GM23338 (cell line): ENCODE measurements at regions not wholly inside any gene's neighbourhood (a gene's known extent, or its start where the extent isn't known, plus 50 kb on each side); places are given as distances from the start of the nearest gene placed in this dataset.

Experiments used
- ATAC-seq: fragments of 200-7000 bp; cut with Tn5 transposase; 3 replicates; pipeline ENCODE4 v1.9.1; 2020
- DNase-seq: peaks from one replicate; pipeline ENCODE4 v3.0.0-alpha.2; 2015; ENCODE audit warnings: low spot score
- H2AFZ ChIP-seq: fragments of 200-600 bp; sonication (generic); 2 replicates; pipeline ENCODE4 v1.8.0; 2016; ENCODE audit warnings: antibody characterized with exemption, mild to moderate bottlenecking, moderate library complexity
- H3F3A ChIP-seq: fragments of 200-600 bp; sonication (generic); replicated peaks from 2 replicates; pipeline ENCODE4 v1.8.0; 2017; ENCODE audit warnings: antibody characterized with exemption, mixed run types, low read depth
- H3K27ac ChIP-seq: fragments of 200-600 bp; sonication (generic); 2 replicates; pipeline ENCODE4 v1.6.1; 2016; ENCODE audit warnings: low read depth
- H3K27me3 ChIP-seq: fragments of 200-600 bp; sonication (generic); 2 replicates; pipeline ENCODE4 v1.8.0; 2016; ENCODE audit warnings: mild to moderate bottlenecking, mixed run types, moderate library complexity; ENCODE audit not compliant: insufficient read depth
- H3K36me3 ChIP-seq: fragments of 200-600 bp; sonication (generic); 2 replicates; pipeline ENCODE4 v1.8.0; 2016; ENCODE audit warnings: mild to moderate bottlenecking; ENCODE audit not compliant: insufficient read depth
- H3K4me1 ChIP-seq: fragments of 200-600 bp; sonication (generic); 2 replicates; pipeline ENCODE4 v1.8.0; 2016; ENCODE audit warnings: mild to moderate bottlenecking, moderate library complexity; ENCODE audit not compliant: insufficient read depth
- H3K4me2 ChIP-seq: fragments of 200-600 bp; sonication (generic); 2 replicates; pipeline ENCODE4 v1.7.1; 2017; ENCODE audit warnings: mixed run types
- H3K4me3 ChIP-seq: fragments of 200-600 bp; sonication (generic); 2 replicates; pipeline ENCODE4 v1.6.1; 2016; ENCODE audit warnings: mixed run types
- H3K79me2 ChIP-seq: fragments of 200-600 bp; sonication (generic); replicated peaks from 2 replicates; pipeline ENCODE4 v1.8.0; 2017; ENCODE audit warnings: mild to moderate bottlenecking; ENCODE audit not compliant: insufficient read depth
- H3K9me2 ChIP-seq: fragments of 200-600 bp; sonication (generic); 2 replicates; pipeline ENCODE4 v1.8.0; 2017; ENCODE audit not compliant: insufficient read depth
- H4K20me1 ChIP-seq: fragments of 200-600 bp; sonication (generic); replicated peaks from 2 replicates; pipeline ENCODE4 v1.8.0; 2017; ENCODE audit warnings: mild to moderate bottlenecking; ENCODE audit not compliant: insufficient read depth
- H3K27ac Mint-ChIP-seq: 2 replicates; pipeline ENCODE4 v1.8.0; 2020; ENCODE audit warnings: inconsistent platforms, mild to moderate bottlenecking, moderate library complexity, mixed read lengths
- H3K27me3 Mint-ChIP-seq: 3 replicates; pipeline ENCODE4 v1.8.0; 2022; ENCODE audit warnings: low read depth, mild to moderate bottlenecking, moderate library complexity, mixed read lengths, inconsistent platforms; ENCODE audit not compliant: insufficient read depth, poor library complexity
- H3K36me3 Mint-ChIP-seq: 3 replicates; pipeline ENCODE4 v1.8.0; 2021; ENCODE audit warnings: low read depth, mild to moderate bottlenecking, inconsistent platforms, moderate library complexity, mixed read lengths
- H3K4me1 Mint-ChIP-seq: 3 replicates; pipeline ENCODE4 v1.8.0; 2020; ENCODE audit warnings: mild to moderate bottlenecking, inconsistent platforms, mixed read lengths
- H3K4me3 Mint-ChIP-seq: 3 replicates; pipeline ENCODE4 v1.8.0; 2021; ENCODE audit warnings: moderate library complexity, mild to moderate bottlenecking, inconsistent platforms, mixed read lengths
- H3K9me3 Mint-ChIP-seq: 3 replicates; pipeline ENCODE4 v1.8.0; 2020; ENCODE audit warnings: moderate library complexity, mild to moderate bottlenecking, inconsistent platforms, mixed read lengths
- CREB1 ChIP-seq: fragments of 250-450 bp; sonication (Bioruptor Pico); IDR thresholded peaks from 2 replicates; pipeline ENCODE4 v1.5.0; 2020; ENCODE audit warnings: low read depth, mild to moderate bottlenecking, moderate library complexity
- CTCF ChIP-seq, 2 experiments: fragments of 200-600 bp in 1 of 2; sonication (generic) in 1 of 2; conservative IDR thresholded peaks; 2 replicates each; pipeline versions ENCODE4 v1.5.1 to v1.6.1; 2016 to 2017; ENCODE audit warnings: antibody characterized with exemption in 2 of 2, low read depth in 2 of 2, mild to moderate bottlenecking in 2 of 2, moderate library complexity in 1 of 2
- ETS1 ChIP-seq: IDR thresholded peaks from 2 replicates; pipeline ENCODE4 v1.6.1; 2016; ENCODE audit warnings: antibody characterized with exemption
- EZH2 ChIP-seq: fragments of 200-600 bp; sonication (generic); IDR thresholded peaks from one replicate; pipeline ENCODE4 v1.8.0; 2017; ENCODE audit warnings: antibody characterized with exemption, mild to moderate bottlenecking, low read depth; ENCODE audit not compliant: unreplicated experiment
- EZH2phosphoT487 ChIP-seq: fragments of 200-600 bp; sonication (generic); IDR thresholded peaks from one replicate; pipeline ENCODE4 v1.8.1; 2018; ENCODE audit warnings: antibody characterized with exemption; ENCODE audit not compliant: unreplicated experiment
- JUNB ChIP-seq: IDR thresholded peaks from one replicate; pipeline ENCODE4 v1.6.1; 2016; ENCODE audit warnings: antibody characterized with exemption; ENCODE audit not compliant: unreplicated experiment
- NANOG ChIP-seq: IDR thresholded peaks from 2 replicates; pipeline ENCODE4 v1.6.1; 2016; ENCODE audit warnings: antibody characterized with exemption, borderline replicate concordance
- POLR2AphosphoS5 ChIP-seq: IDR thresholded peaks from 2 replicates; pipeline ENCODE4 v1.6.1; 2016; ENCODE audit warnings: antibody characterized with exemption, low read depth
- REST ChIP-seq: IDR thresholded peaks from one replicate; pipeline ENCODE4 v1.6.1; 2018; ENCODE audit warnings: antibody characterized with exemption; ENCODE audit not compliant: unreplicated experiment
- STAT1 ChIP-seq: IDR thresholded peaks from one replicate; pipeline ENCODE4 v1.6.1; 2016; ENCODE audit warnings: antibody characterized with exemption; ENCODE audit not compliant: unreplicated experiment
- ZNF114 ChIP-seq: fragments of 250-450 bp; sonication (Bioruptor Pico); IDR thresholded peaks from 2 replicates; pipeline ENCODE4 v1.5.0; 2020; ENCODE audit warnings: mild to moderate bottlenecking, moderate library complexity
- ZNF331 ChIP-seq: fragments of 250-450 bp; sonication (Bioruptor Pico); IDR thresholded peaks from 2 replicates; pipeline ENCODE4 v1.5.0; 2020; ENCODE audit warnings: low read depth, mild to moderate bottlenecking, moderate library complexity
- ZNF462 ChIP-seq: fragments of 250-450 bp; sonication (Bioruptor Pico); IDR thresholded peaks from 2 replicates; pipeline ENCODE4 v1.5.0; 2020; ENCODE audit warnings: mild to moderate bottlenecking, moderate library complexity

- Histone ChIP-seq H2AFZ (peak overlapping the region; percentile 78; the same call in 1 of the 2 replicates), H3K79me2 (no peaks in the 10 kb centered on the region), H3K36me3 (no peaks in the 10 kb centered on the region), H3K4me3 (no peak overlapping the region), H4K20me1 (no peaks in the 10 kb centered on the region), H3K4me2 (no peak overlapping the region), H3K27ac (no peak overlapping the region), H3F3A (no peaks in the 10 kb centered on the region), H3K4me1 (peaks cover 10% of the 10 kb centered on the region), H3K9me2 (no peaks in the 10 kb centered on the region), H3K27me3 (no peaks in the 10 kb centered on the region)
- Mint-ChIP-seq H3K9me3 (no peaks in the 10 kb centered on the region), H3K4me1 (peaks cover 22% of the 10 kb centered on the region), H3K27me3 (peaks cover 5% of the 10 kb centered on the region), H3K4me3 (no peak overlapping the region), H3K36me3 (no peaks in the 10 kb centered on the region), H3K27ac (no peak overlapping the region)
- DNase-seq (no peak), ATAC-seq (peak; percentile 13)
- TF ChIP-seq CTCF (conservative IDR thresholded peaks at IDR 0.05; ENCODE audit: low read depth in 2 of 2) (no peak), ETS1 (no peak), EZH2 (no peak), EZH2phosphoT487 (no peak), ZNF462 (CRISPR knock-in tag) (no peak), CREB1 (no peak), STAT1 (no peak), ZNF331 (CRISPR knock-in tag) (no peak), REST (no peak), POLR2AphosphoS5 (no peak), ZNF114 (CRISPR knock-in tag) (no peak), JUNB (no peak), NANOG (no peak)
These were observed 371.2 kb downstream of the PREX1 start for GRCh38 chr20:48456366-48457192.
